DOHH2 (cell line): ENCODE measurements at regions not wholly inside any gene's neighbourhood (a gene's known extent, or its start where the extent isn't known, plus 50 kb on each side); places are given as distances from the start of the nearest gene placed in this dataset.

Experiments used
- CTCF ChIP-seq: fragments of 200-600 bp; sonication (generic); IDR thresholded peaks from one replicate; pipeline ENCODE4 v1.5.1; 2014; ENCODE audit warnings: antibody characterized with exemption, mild to moderate bottlenecking, low read depth, low read length; ENCODE audit not compliant: poor library complexity, severe bottlenecking
- EZH2phosphoT487 ChIP-seq: fragments of 200-600 bp; sonication (generic); IDR thresholded peaks from 2 replicates; pipeline ENCODE4 v1.6.1; 2017; ENCODE audit warnings: borderline replicate concordance, mild to moderate bottlenecking, antibody characterized with exemption, low read length, moderate library complexity, mixed read lengths

GRCh38 chr5:85441156-85441555 lies 1056.5 kb upstream of the EDIL3 start:
- TF ChIP-seq CTCF, result no peak
- TF ChIP-seq EZH2phosphoT487, result no peak
